GM10248 (cell line): ENCODE measurements at regions not wholly inside any gene's neighbourhood (a gene's known extent, or its start where the extent isn't known, plus 50 kb on each side); places are given as distances from the start of the nearest gene placed in this dataset.

ENCODE experiments used
- CTCF ChIA-PET: fragments of 300-600 bp; sonication (Branson Sonifier 250); formaldehyde crosslinking; extraction: SDS; loops from one replicate; lab custom pipeline; 2021; ENCODE audit warnings: antibody characterized with exemption; lab: Yijun Ruan, JAX
- POLR2A ChIA-PET: fragments of 350-650 bp; sonication (Branson Sonifier 250); formaldehyde crosslinking; extraction: SDS; loops from one replicate; lab custom pipeline; 2020; ENCODE audit warnings: antibody characterized with exemption; lab: Yijun Ruan, JAX
- DNase-seq: peaks from one replicate; pipeline ENCODE4 v3.0.0; 2012; ENCODE audit errors: extremely low spot score
- CTCF ChIP-seq: IDR thresholded peaks from 2 replicates; pipeline ENCODE4 v1.5.1; 2012; ENCODE audit warnings: mild to moderate bottlenecking, low read depth; ENCODE audit errors: extremely low read depth, missing control alignments, control extremely low read depth

- POLR2A ChIA-PET: no interaction called here
- no peak for TF ChIP-seq CTCF
- no peak for DNase-seq
- CTCF ChIA-PET: interaction anchor here (1.7 kb wide), 1 partner anchor 12 kb away, joined by 4 read pairs; no protein-coding TSS in a partner anchor
These were observed 51.3 kb upstream of the PTCSC3 start for GRCh38 chr14:36227802-36228201.

DNA sequence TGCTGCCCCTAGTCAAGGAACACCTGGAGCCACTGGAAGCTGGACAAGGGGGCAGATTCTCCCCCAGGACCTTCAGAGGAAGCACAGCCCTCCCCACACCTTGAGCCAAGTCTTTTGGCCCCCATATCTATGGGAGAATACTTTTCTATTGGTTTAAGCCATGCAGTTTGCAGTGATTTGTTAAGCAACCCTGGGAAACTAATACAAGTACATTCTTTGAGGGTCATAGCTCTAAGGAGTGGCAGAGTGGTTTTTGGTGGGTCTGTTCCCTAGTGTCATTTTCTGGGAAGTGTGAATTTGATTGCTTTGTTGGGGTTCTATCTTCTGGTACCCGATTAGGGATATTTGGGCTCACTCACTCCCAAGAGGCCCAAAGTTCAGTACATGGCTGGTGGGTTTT, 50.8 kb upstream of the PTCSC3 start:
- POLR2A ChIA-PET: no interaction called here
- CTCF ChIA-PET: interaction anchor here (0.6 to 1.7 kb wide), 3 partner anchors 10 to 69 kb away, joined by 3 to 4 read pairs (median 3); no protein-coding TSS in a partner anchor
- no peak for TF ChIP-seq CTCF
- no peak for DNase-seq
